ENCODE measurements at regions not wholly inside any gene's neighbourhood (a gene's known extent, or its start where the extent isn't known, plus 50 kb on each side); places are given as distances from the start of the nearest gene placed in this dataset.
A peak's percentile ranks its signal among the peaks of the same experiment; 100 is the strongest.
"Not testable (repeated sequence)": the region's sequence is repeated elsewhere in the genome, so short reads cannot be mapped to it uniquely, and the experiment has no call there.

DNA sequence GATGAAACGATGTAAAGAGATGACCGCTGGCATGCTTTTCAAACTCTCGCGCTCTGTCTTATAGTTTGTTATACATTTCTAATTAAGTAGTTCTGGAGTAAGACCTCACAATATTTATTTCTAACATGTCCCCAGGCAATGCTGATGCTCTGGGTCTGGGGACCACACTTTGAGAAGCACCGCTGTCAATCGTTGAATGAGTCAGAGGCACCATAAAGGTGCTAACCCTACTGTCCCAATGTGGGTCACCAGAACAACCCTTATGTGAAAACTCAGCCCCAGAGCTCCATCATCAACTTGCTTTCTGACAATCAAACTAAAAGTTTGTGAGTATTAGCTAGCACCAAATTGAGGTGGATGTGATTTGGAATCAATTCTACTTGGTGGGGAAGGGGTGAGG lies 284.1 kb upstream of the PRKCQ start:
- no peak for DNase-seq

DNA sequence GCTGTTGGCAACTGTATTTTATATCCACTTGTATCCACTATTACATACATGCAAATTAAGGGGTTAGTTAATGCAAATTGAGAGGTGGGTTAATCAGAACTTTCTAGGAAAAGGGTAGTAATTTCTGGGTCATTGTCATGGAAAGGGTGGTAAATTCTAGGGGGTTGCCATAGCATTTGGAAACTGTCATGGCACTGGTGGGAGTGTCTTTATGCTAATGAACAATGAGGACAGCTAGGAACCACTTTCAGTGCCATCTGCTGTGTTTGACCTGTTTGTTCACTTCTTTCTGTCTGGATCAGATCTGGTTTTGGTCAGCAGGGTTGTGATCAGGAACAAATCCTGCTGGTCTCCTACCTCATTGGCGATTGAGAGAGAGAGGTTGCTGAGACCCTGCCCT lies 283.3 kb upstream of the PRKCQ start:
- no peak for DNase-seq

DNA sequence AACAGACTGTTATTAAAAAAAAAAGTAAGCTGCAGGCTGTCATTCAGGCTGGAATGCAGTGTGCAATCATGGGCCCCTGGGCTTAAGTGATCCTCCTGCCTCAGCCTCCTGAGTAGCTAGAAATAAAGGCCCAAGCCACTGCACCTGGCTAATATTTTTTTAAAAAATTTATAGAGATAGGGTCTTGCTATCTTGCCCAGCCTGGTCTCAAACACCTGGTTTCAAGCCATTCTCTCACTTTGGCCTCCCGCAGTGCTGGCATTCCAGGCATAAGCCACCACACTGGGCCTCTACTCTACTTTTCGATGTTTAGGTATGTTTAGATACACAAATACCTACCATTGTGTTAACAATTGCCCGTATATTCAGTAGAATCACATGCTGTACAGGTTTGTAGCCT lies 270.4 kb upstream of the PRKCQ start:
- no peak for DNase-seq

DNA sequence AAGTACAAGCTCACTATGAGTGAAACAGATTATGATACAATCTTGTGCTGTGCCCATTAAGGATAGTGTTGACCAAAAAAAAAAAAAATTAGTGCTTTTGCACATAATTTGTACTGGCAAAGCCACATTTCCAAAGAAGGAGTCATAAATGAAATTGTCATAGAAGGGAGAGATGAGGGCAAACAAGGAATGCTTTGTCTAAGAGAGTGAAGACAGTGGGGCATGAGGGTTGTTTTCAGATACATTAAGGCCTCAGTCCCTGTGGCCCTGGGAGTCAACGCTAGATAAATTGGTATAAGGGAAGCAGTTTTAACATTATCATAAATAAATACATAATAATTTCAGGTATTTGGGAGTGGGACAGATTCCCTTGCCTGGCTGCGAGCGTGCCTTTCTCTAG lies 267.5 kb upstream of the PRKCQ start:
- no peak for DNase-seq

DNA sequence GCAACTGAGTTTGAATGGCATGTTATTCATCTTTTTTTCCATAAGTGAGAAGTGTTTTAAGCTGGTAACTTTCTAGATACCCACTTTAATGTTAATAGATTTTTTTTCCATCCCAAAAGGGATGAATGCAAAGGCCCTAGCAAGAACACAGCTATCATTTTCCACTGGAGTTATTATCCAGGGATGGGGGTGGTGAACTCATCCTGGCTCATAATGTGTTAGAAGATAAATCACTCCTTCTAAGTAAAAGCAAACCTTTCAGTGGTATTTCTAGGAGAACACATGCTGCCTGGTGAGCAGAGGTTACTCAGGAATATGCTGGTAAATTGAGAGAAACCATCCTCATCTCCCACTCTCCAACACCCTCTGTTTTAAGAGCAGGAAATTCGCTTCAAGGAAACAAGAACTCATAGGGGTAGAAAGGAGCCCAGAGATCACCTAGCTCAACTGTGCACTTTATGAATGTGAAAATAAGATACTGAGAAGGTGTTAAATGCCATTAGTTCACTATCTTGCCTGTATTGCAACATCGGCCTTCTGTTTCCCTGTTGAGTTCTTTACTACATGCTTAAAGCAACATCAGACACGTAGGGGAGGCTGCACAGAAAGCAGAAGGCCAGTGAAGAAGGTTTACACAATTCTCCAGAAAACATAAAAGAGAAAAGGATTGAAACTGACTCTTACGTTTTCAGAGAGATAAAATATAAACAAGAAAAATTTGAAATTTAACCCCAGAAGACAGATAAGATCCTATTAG lies 264.0 kb upstream of the PRKCQ start:
- DNase-seq: no peak

DNA sequence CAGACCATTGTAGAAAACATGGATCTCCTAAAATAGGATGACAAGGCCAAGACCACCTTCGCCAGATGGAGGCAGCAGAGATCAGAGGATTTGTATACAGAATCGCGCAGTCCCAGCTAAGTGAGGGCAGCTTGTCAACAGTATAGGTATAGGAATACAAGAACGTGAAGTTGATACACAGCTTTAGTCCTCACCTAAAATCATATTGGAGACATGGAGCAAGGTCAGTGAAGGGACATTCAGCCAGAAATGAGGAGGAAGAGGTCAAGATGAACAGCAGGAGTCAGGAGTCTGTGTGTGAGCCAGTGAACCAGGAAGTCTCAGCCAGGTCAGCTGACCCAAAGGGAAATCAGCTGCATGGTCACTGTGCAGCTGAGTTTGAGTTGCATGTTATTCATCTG lies 263.4 kb upstream of the PRKCQ start:
- no peak for DNase-seq

DNA sequence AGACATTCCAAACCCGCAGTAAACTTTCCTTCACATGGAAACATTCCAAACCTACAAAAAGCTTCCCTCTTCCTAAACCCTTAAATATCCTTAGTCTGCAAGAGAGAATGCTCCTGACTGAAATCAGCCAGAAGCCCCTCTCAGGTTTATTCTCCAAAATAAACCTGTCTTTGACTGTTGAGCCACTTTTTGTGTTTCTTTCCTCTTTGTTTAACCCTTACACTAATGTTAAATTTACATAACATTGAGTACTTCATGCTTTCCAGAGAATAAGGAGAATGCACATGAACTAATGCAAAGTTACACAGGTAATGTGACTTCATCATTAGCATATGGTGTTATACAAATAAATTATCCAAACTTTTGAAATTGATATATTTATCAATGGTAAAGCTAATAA lies 262.6 kb upstream of the PRKCQ start:
- DNase-seq: no peak

DNA sequence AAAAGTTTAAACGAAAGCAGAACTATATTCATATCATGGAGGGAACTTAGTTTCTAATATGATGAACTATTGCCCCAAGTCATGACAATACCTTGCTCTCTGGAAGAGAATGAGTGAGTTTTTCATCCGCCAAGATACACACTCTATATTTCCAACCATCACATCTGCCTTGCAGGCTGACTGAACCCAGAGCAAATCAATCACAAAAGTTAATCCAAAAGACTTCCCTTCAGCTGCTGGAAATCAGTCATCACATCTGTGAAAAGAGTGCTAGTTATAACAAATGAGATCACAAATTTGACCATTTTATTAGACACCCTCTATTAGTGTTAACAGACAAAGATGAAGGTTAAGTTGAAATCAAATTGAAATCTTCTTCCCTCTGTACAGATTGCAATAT lies 261.7 kb upstream of the PRKCQ start:
- no peak for DNase-seq

DNA sequence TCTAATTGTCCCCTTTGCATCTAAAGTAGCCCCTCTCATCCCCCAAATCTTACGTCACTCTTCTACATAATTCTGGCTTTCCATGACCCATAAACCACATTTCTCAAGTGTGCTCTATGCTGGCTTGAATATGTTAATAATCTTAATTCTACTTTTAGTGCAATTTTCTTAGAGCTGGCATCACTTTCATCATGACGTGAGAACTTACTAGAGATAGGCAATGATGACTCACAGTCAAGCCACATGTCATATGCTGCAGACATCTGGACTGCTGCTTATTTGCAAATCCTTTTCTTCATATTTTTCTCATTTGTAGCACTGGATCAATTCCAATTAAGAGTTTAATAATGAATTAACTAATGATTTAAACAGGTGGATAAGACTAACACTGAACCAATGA lies 260.7 kb upstream of the PRKCQ start:
- peak; percentile 32 for DNase-seq

DNA sequence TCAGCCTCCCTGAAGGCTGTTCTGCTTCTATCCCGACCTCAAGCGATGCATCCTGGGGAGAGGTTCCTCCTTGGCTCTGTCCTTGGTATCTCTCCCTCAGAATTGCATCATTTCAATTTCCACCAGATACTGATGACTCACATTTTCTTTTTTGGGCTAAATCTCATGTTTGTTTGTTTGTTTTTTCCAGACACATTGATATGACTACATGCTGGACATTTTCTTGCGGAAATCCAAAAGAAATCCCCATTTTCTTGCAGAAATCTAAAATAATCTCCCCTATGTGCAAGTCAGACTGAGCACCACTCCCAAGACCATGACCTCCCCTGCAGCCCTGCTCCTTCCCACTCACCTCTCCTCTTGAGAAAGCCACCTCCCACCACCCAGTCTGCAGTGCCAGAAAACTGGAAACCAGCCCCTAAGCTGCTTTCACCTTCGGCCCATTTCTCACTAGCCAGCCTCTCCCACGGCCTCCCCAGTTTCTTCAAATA lies 260.2 kb upstream of the PRKCQ start:
- DNase-seq: no peak

DNA sequence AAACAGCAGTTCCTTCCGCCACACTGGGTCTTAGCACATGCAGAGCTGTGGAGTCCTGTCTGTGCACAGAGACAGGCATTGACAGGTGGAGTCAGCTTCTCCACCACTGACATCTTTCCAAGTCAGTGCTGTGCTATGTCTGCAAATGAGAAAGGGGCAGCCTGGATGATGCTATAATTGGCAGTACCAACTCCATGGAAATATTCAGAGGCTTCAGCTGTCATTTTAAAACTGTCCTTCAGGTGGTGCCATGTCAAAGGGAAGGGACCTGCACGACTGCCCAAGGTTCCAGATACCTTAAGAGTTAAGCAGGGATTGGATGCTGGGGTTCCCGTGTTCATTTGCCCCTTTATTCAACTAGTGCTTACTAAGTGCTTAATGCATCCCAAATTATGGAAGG lies 258.0 kb upstream of the PRKCQ start:
- peak; percentile 22 for DNase-seq

DNA sequence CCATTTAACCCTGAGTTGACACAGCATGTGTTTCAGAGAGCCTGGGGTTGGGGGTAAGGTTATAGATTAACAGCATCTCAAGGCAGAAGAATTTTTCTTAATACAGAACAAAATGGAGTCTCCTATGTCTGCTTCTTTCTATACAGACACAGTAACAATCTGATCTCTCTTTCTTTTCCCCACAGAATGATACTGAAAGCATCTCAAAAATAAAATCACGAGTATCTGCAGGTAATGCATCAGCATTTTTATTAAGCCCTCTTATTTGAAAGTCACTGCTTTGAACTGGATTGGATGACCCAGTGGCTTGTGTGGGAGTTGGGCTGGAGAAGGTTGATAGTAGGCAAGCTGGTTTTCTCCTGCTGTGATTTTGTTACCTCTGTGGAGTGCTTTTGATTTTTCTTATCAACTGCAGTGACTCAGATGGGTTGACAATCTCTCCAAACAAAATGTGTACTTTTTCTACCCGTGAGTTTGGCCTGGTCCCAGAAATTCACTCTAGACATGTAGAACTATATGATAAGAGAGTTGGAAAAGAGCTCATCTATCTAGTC lies 253.5 kb upstream of the PRKCQ start:
- DNase-seq: no peak

DNA sequence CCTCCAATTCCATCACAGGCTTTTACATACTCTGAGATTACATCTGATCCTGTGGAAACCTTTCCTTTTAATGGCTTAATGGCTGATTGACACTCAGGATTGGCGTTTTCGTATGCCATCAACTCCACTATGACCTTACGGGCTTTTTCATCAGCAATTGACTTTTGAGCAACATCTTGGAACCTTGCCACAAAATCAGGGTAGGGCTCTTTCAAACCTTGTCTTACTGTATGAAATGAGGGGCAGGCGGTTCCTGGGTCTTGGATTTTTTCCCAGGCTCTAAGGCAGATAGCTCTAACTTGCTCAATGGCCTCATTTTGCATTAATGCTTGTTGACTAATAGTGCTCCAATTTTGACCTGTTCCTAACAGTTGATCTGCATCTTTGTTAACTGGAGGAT lies 250.9 kb upstream of the PRKCQ start:
- DNase-seq: not testable (repeated sequence)

DNA sequence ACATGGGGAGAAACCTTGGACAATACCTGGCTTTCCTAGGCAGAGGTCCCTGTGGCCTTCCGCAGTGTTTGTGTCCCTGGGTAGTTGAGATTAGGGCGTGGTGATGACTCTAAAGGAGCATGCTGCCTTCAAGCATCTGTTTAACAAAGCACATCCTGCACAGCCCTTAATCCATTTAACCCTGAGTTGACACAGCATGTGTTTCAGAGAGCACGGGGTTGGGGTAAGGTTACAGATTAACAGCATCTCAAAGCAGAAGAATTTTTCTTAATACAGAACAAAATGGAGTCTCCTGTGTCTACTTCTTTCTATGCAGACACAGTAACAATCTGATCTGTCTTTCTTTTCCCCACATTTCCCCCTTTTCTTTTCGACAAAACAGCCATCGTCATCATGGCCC lies 244.7 kb upstream of the PRKCQ start:
- DNase-seq: not testable (repeated sequence)

DNA sequence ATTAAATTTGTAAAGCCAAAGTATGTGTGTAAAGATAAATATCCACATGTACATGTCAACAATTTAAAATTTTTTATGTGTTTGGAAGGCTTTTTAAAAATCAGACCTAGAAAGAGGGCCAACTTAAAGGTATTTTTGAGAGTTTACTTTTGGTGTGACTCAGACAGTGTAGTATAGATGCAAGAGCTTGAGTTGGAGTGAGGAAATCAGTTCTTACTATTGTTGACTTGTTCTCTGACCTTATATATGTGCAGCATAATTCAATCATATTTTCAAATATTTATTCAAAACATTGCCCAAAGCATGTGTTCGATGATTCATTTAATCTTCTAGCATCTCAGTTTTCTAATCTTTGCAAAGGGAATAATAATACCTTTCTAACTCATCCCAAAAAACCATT lies 243.7 kb upstream of the PRKCQ start:
- DNase-seq: no peak

DNA sequence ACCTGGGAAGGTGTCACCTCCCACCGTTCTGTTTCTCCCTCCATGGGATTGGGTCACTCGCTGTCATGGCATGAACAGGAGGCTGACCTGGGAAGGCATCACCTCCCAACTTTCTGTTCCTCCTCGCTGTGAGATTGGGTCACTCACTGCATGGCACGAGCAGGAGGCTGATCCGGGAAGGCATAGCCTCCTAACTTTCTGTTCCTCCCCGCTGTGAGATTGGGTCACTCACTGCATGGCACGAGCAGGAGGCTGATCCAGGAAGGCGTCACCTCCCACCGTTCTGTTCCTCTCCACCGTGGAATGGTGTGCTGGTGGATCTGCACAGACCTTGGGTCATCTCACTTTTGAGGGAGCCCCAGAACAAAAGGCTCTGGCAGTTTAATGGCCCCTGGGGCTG lies 239.2 kb upstream of the PRKCQ start:
- DNase-seq: no peak

DNA sequence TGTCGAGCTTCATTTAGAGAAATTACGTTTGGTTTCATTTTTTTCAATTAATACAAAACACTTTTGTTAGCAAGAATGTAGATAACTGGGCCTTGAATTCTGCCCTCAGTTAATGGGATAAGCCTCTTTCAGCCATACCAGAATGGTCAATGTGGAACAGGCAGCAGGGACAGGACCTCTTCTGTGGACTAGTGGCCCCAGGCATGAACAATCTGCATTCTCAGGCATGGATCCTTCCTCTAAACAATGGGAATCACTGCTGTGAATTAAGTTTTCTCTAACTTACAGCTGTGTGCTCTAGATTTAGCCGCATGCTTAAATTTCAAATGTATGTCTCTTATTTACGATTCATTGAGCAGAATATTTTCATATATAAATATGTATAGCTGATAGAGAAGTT lies 237.7 kb upstream of the PRKCQ start:
- no peak for DNase-seq

DNA sequence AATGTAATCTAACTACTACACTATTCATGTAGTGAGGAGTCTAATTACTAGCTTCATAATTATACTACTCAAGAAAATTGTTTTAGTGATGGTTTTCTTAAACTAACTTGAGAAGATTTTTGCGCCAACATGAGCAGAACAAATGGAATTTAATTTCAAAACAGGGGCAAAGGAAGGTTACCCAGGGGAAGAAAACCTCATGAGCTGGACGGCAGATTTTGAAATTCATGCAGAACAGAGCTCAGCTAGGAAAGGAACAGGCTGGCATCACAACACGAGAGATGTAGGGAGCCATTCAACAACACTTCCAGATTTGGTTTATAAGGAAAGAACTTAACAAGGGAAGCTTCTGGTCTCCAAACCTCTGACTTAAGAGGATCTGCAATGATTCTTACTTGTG lies 235.3 kb upstream of the PRKCQ start:
- DNase-seq: no peak

DNA sequence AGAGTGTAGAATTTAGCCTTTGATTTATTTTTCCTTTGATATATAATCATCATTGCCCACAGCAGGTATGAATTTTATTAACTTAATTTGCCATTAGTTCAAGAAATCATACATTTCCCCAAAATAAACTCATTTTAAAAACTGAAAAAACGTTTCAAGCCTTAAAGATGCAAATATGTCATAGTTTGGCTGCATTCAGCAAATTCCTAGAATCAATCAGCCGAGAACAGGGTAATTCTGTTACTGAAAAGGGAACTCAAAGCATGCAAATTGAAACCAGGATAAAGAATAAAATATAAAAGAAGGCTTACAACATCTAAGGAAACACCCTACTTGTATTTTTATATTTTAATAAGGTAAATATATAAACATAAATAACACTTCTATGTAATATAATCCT lies 233.8 kb upstream of the PRKCQ start:
- no peak for DNase-seq

DNA sequence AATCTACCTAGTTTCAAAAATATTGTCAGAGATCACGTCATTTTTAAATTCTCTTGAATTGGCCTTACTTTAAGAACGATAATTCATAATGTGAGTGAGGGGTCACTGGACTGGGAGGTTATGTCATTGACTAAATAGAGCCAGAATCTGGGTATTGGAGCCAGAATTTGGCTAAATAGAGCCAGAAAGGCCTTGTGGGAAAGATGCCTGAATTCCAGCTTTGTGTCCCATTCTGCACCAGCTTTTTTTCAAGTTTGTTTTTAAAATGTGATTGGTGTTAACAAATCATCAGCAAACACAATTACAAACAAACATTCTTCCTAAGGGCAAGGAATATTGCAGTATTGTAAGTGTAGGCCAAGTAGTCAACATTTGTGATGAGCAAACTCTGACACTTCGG lies 233.2 kb upstream of the PRKCQ start:
- DNase-seq: no peak

DNA sequence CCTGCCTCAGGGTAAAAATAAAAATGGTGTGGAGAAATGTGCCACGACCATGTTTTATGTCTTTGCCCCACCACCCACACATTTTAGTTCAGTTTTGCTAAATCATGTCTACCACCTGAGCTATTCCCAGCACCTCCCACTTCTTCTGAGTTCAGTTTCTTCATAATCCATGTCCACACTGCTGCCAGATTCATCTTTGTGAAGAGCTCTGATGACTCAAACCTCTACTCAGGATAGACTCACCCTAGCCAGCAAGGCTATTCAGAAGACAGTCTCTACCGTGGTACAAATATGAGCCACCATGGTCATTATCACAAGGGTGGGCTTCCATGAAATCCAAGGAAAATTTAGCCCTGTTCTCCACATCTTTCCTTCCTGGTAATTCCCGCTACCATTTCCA lies 231.1 kb upstream of the PRKCQ start:
- no peak for DNase-seq

DNA sequence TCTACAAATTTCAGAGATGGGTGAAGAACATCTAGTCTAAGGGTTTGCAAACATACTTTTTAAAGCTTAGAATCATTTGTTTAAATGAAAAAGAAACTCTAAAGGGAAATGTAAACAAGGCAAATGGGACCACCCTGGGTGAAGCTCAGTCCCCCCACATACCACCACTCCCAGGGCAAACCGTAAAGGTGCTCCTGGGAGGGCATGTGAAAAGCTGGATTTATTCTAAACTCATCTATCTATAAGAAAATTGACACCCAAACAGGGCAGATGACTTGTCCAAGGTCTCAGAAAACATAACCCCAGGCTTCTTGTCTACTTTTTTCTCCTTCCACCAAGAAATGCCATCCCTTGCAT lies 223.3 kb upstream of the PRKCQ start:
- no peak for DNase-seq

DNA sequence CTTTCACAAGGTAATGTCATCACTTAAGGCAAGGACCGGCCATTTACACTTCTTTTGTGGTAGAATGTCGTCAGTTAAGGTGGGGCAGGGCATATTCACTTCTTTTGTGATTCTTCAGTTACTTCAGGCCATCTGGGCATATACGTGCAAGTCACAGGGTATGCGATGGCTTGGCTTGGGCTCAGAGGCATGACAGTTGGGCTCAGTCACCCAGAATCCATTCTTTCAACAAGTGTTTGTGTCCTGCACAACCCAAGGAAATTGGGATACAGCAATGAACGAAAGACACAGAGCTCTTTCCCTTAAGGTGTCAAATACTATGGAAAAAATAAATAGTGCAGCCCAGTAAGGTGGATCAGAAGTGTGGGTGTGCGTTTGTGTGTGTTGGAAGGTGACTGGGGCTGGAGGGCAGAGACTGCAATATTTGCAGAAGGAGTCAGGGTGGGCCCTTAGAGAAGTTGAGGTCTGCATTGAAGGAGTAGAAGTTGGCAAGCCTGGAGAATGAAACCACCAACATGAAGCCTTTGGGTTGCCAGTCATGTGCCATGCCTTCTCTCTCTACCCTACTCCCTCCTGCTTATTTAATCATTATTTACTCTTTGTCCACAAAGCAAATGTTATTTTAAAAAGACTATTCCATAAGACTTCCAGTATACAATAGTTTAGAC lies 222.8 kb upstream of the PRKCQ start:
- no peak for DNase-seq

DNA sequence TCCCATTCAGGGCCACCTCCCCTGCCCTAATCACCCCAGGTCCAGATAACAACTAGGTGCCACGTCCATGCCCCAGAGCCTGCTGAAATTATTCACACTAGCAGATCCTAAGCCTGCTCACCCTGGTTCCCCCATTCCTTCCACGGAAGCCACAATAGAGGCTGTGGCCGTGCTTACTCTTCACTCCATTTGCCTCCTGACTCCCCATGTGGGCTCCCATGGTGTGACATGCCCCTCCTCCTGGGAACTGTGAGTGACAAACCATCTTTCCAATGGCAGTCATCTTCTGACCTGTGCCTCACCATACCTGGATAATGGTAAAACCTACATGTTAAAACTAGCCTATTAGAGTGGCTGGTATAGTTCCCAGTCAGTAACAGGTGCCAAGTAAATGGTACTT lies 216.2 kb upstream of the PRKCQ start:
- DNase-seq: no peak

DNA sequence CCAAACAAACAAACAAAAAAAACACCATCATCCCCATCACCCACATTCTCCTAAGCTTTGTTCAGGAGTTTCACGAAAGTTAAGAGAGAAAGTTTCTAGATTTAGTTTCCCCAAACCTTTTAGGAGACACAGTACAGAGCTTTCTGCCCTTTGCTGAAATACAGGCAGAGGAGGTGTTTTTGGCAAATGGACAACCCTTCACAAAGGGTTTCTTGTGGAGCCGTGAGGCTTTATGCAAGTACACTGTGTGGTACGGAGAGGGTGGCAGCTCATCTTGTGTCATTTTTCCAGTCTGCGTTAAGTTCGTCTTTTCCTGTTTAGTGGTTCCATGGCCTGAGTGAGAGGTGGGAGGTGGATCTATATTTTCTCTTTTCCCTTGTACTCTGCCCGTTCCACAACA lies 215.5 kb upstream of the PRKCQ start:
- no peak for DNase-seq
